ENCODE measurements at regions not wholly inside any gene's neighbourhood (a gene's known extent, or its start where the extent isn't known, plus 50 kb on each side); places are given as distances from the start of the nearest gene placed in this dataset.

GRCh38 chr2:212945526-212945925 lies 205.9 kb downstream of the IKZF2 start:
- DNase-seq (ENCODE audit: extremely low read depth, low read depth, low spot score) = no peak

GRCh38 chr2:212943351-212943750 lies 208.1 kb downstream of the IKZF2 start:
- DNase-seq (ENCODE audit: extremely low read depth, low read depth, low spot score) = no peak

GRCh38 chr2:212941361-212941760 lies 210.1 kb downstream of the IKZF2 start:
- DNase-seq (ENCODE audit: extremely low read depth, low read depth, low spot score) = no peak

GRCh38 chr2:212940816-212941215 lies 210.6 kb downstream of the IKZF2 start:
- DNase-seq (ENCODE audit: extremely low read depth, low read depth, low spot score) = no peak

- no peak for DNase-seq (ENCODE audit: extremely low read depth, low read depth, low spot score)
Measured at GRCh38 chr2:212939777-212940531, 211.5 kb downstream of the IKZF2 start.

- no peak for DNase-seq (ENCODE audit: extremely low read depth, low read depth, low spot score)
Measured at GRCh38 chr2:212938144-212938793, 213.1 kb downstream of the IKZF2 start.

GRCh38 chr2:212936572-212936971 lies 214.8 kb downstream of the IKZF2 start:
- DNase-seq (ENCODE audit: extremely low read depth, low read depth, low spot score) = no peak

- no peak for DNase-seq (ENCODE audit: extremely low read depth, low read depth, low spot score)
Measured at GRCh38 chr2:212935752-212936151, 215.7 kb downstream of the IKZF2 start.

GRCh38 chr2:212931271-212931670 lies 220.1 kb downstream of the IKZF2 start:
- DNase-seq (ENCODE audit: extremely low read depth, low read depth, low spot score) = no peak

GRCh38 chr2:212930556-212931260 lies 220.7 kb downstream of the IKZF2 start:
- DNase-seq (ENCODE audit: extremely low read depth, low read depth, low spot score) = no peak

GRCh38 chr2:212929971-212930370 lies 221.4 kb downstream of the IKZF2 start:
- DNase-seq (ENCODE audit: extremely low read depth, low read depth, low spot score) = no peak

- no peak for DNase-seq (ENCODE audit: extremely low read depth, low read depth, low spot score)
Measured at GRCh38 chr2:212929116-212929515, 222.3 kb downstream of the IKZF2 start.

GRCh38 chr2:212928681-212929080 lies 222.7 kb downstream of the IKZF2 start:
- no peak for DNase-seq (ENCODE audit: extremely low read depth, low read depth, low spot score)

GRCh38 chr2:212926940-212927339 lies 224.5 kb downstream of the IKZF2 start:
- no peak for DNase-seq (ENCODE audit: extremely low read depth, low read depth, low spot score)

GRCh38 chr2:212923393-212923792 lies 228.0 kb downstream of the IKZF2 start:
- no peak for DNase-seq (ENCODE audit: extremely low read depth, low read depth, low spot score)

GRCh38 chr2:212922701-212923100 lies 228.7 kb downstream of the IKZF2 start:
- DNase-seq (ENCODE audit: extremely low read depth, low read depth, low spot score) = no peak

- no peak for DNase-seq (ENCODE audit: extremely low read depth, low read depth, low spot score)
Measured at GRCh38 chr2:212921711-212922110, 229.7 kb downstream of the IKZF2 start.

GRCh38 chr2:212921061-212921460 lies 230.4 kb downstream of the IKZF2 start:
- no peak for DNase-seq (ENCODE audit: extremely low read depth, low read depth, low spot score)

- no peak for DNase-seq (ENCODE audit: extremely low read depth, low read depth, low spot score)
Measured at GRCh38 chr2:212919238-212919637, 232.2 kb downstream of the IKZF2 start.

GRCh38 chr2:212918336-212918735 lies 233.1 kb downstream of the IKZF2 start:
- no peak for DNase-seq (ENCODE audit: extremely low read depth, low read depth, low spot score)

GRCh38 chr2:212915121-212915782 lies 236.2 kb downstream of the IKZF2 start:
- no peak for DNase-seq (ENCODE audit: extremely low read depth, low read depth, low spot score)
